GM13976 (cell line): ENCODE measurements at regions not wholly inside any gene's neighbourhood (a gene's known extent, or its start where the extent isn't known, plus 50 kb on each side); places are given as distances from the start of the nearest gene placed in this dataset.

Experiments
- DNase-seq: peaks from one replicate; pipeline ENCODE4 v3.0.0; 2012; ENCODE audit warnings: low spot score
- CTCF ChIP-seq: IDR thresholded peaks from 2 replicates; pipeline ENCODE4 v1.5.1; 2012; ENCODE audit warnings: borderline replicate concordance, mild to moderate bottlenecking; ENCODE audit not compliant: insufficient read depth; ENCODE audit errors: extremely low read depth, missing control alignments, control extremely low read depth
- in situ Hi-C: fragments of 300-500 bp; cut with MboI; formaldehyde crosslinking; loops from one replicate; pipeline ENCODE4 v1.12.0; 2022; ENCODE audit warnings: low sequenced_read_pairs, mixed read lengths, inconsistent platforms; ENCODE audit not compliant: unreplicated experiment

- DNase-seq = no peak
- TF ChIP-seq CTCF = no peak
- in situ Hi-C loops = no loop called here
Observed at GRCh38 chr6:85183841-85184240, 266.0 kb upstream of the NT5E start.

GRCh38 chr6:85172705-85173104, 277.2 kb upstream of the NT5E start:
- in situ Hi-C loops = no loop called here
- DNase-seq = no peak
- no peak for TF ChIP-seq CTCF

GRCh38 chr6:85172161-85172560, 277.7 kb upstream of the NT5E start:
- no peak for DNase-seq
- TF ChIP-seq CTCF = no peak
- in situ Hi-C loops = no loop called here

GRCh38 chr6:85169189-85169588, 280.7 kb upstream of the NT5E start:
- DNase-seq = no peak
- in situ Hi-C loops = no loop called here
- no peak for TF ChIP-seq CTCF

DNA sequence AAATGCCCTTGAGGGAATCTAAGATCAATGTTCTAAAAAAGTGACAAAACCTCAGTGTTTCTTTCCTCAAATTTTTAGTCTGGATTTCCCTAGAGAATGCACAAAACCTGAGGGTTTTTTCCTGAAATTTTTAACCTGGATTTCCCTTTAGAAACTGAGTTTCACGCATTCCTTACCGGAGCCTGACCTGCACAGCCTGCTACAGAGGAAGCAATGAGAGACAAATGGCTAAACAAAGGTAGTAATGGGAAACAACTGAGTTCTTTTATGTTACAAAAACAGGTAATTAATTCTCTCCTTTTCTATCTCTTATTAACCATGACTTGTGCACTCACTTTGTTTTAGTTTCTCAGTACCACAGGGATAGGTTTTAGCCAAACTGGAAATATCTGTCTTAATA, 281.7 kb upstream of the NT5E start:
- TF ChIP-seq CTCF = no peak
- in situ Hi-C loops = no loop called here
- no peak for DNase-seq

DNA sequence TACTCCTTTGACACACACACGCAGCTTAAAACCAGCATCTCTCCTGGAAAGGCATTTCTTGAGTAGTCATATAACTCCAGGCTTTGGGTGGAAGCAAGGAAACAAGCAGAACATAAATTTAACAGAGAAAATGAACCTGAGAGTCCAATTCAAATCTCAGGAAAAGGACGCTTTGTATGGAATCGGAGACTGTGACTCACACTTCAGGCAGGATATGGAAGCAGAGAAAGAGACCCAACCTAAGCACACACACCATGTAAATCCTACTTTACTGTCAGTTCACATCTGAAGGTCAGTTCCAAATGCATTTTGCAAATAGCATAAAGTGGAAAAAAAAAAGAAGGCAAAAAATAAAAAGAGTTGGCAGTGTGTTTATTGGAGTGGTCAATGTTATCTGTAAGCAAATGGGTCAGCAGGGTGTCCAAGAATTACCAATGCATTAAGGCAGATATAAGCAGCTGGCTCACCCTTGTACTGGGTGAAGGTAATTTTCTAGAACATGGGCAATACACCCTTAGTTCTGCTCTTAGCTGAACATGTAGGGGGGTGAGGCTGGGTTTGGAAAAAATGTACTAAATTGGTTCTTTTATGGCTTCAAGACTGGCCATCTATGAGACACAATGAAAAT, 283.7 kb upstream of the NT5E start:
- DNase-seq = no peak
- in situ Hi-C loops = no loop called here
- no peak for TF ChIP-seq CTCF

DNA sequence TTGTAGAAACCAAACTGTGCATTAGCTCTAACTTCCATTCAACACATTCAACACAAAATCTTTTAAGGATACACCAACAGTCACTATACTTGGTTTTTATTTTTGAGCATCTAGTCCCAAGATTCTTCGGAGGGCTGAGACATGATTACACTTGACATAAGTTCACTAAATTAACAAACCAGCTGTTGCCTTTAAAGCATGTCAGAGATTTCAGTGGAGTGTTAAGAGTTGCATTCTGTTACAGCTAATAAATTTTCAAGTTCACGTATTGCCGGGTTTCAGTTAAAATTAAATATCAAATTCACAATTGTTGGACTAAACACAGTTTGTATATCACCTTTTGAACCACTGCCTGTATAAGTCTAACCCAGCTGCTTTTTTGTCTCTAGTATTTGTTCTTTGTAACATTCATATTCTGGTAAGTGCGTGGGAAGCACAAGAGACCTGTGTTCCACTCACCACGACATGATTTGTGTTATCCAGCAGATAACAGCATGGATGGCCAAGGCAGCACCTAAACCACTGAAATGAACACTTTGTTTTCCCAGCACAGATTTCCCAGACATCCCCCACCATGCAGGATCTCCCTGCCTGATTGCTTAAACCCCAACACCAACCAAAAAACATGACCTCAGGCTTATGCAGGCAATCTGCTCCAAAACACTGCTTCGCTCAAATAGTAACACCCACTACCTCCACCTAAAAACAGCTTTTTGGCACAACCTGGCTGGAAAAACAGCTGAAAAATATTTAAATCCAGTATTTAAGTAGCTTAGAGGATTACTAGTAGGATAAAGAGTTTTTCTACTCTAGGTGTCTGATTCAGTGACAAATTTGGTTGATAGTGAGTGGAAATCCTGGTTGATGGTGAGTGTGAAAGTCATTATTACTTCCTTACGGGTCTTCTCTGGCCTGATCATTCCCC, 286.5 kb upstream of the NT5E start:
- in situ Hi-C loops = no loop called here
- no peak for TF ChIP-seq CTCF
- no peak for DNase-seq
